ENCODE measurements at regions not wholly inside any gene's neighbourhood (a gene's known extent, or its start where the extent isn't known, plus 50 kb on each side); places are given as distances from the start of the nearest gene placed in this dataset.

DNA sequence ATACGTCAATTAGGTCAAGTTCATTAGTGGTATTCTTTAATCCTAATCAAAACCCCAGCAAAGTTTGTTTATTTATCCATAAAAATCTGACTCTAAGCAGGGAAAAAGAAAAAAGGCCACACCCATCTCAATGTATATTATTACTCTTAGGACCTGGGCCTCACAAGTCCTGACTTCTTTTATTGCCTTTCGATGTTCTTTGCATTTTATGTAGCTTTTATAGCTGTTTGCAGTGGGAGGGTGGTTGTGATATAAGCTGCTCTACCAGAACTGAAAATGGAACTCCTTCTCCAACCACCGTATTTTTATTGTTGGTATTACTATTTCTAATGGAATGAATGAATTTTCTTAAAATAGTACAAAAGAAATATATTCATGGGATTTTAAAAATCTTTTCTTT is 163.3 kb upstream of the FAM47C start:
- no peaks in the 10 kb centered on the region for H3K9me3 ChIP-seq (ENCODE audit: low read depth, low read length, poor library complexity, severe bottlenecking)
- H3K27me3 ChIP-seq (replicated peaks; ENCODE audit: insufficient read depth, low read depth, low read length, poor library complexity), result no peaks in the 10 kb centered on the region
- intact Hi-C loops (cut with micrococcal nuclease; ENCODE audit: unreplicated experiment), result no loop called here
- TF ChIP-seq EZH2 (IDR thresholded peaks at IDR 0.05; ENCODE audit: borderline replicate concordance, low read depth, low read length, poor library complexity, severe bottlenecking), result no peak
- TF ChIP-seq, protein P1, sequence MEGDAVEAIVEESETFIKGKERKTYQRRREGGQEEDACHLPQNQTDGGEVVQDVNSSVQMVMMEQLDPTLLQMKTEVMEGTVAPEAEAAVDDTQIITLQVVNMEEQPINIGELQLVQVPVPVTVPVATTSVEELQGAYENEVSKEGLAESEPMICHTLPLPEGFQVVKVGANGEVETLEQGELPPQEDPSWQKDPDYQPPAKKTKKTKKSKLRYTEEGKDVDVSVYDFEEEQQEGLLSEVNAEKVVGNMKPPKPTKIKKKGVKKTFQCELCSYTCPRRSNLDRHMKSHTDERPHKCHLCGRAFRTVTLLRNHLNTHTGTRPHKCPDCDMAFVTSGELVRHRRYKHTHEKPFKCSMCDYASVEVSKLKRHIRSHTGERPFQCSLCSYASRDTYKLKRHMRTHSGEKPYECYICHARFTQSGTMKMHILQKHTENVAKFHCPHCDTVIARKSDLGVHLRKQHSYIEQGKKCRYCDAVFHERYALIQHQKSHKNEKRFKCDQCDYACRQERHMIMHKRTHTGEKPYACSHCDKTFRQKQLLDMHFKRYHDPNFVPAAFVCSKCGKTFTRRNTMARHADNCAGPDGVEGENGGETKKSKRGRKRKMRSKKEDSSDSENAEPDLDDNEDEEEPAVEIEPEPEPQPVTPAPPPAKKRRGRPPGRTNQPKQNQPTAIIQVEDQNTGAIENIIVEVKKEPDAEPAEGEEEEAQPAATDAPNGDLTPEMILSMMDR (conservative IDR thresholded peaks at IDR 0.05; ENCODE audit: low read depth, low read length), result no peak
- DNase-seq (ENCODE audit: low spot score), result no peak
- H3K27ac ChIP-seq (ENCODE audit: low read depth, low read length, poor library complexity, severe bottlenecking), result no peak overlapping the region
- H3K4me3 ChIP-seq (ENCODE audit: low read depth, low read length, poor library complexity, severe bottlenecking), result no peak overlapping the region
- no TSS peak for BruUV-seq (replicated peaks)
- CTCF ChIA-PET, result no interaction called here
- H3K36me3 ChIP-seq (ENCODE audit: insufficient read depth, low read length, poor library complexity, severe bottlenecking), result no peaks in the 10 kb centered on the region
- POLR2A ChIA-PET (ENCODE audit: low non-redundant PET), result no interaction called here
- H3K4me1 ChIP-seq (ENCODE audit: insufficient read depth, low read length, poor library complexity, severe bottlenecking), result no peaks in the 10 kb centered on the region

DNA sequence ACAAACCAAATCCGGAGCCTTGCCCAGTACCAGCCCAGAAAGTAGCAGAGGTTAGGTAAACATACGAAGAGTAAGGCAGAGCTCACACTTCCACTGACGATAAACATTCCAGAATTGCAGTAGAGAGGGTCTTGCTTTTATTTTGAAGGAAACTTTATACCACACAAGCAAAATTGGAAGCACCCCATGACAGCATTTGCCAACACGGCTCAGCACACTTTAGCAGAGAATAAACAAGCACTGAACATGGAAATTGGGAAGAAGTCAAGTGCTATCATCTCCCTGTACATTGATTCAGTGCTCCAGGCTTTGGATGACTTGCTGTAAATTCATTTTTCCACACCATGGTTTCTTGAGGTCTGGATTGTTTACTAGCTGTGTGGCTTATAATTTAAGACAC is 160.7 kb upstream of the FAM47C start:
- ChIA-PET CTCF (no interaction called here), POLR2A (ENCODE audit: low non-redundant PET) (no interaction called here)
- Histone ChIP-seq H3K36me3 (ENCODE audit: insufficient read depth, low read length, poor library complexity, severe bottlenecking) (no peaks in the 10 kb centered on the region), H3K27me3 (replicated peaks; ENCODE audit: insufficient read depth, low read depth, low read length, poor library complexity) (no peaks in the 10 kb centered on the region), H3K4me1 (ENCODE audit: insufficient read depth, low read length, poor library complexity, severe bottlenecking) (no peaks in the 10 kb centered on the region), H3K27ac (ENCODE audit: low read depth, low read length, poor library complexity, severe bottlenecking) (no peak overlapping the region), H3K4me3 (ENCODE audit: low read depth, low read length, poor library complexity, severe bottlenecking) (no peak overlapping the region), H3K9me3 (ENCODE audit: low read depth, low read length, poor library complexity, severe bottlenecking) (no peaks in the 10 kb centered on the region)
- DNase-seq (ENCODE audit: low spot score), result no peak
- TF ChIP-seq EZH2 (IDR thresholded peaks at IDR 0.05; ENCODE audit: borderline replicate concordance, low read depth, low read length, poor library complexity, severe bottlenecking), result no peak
- TF ChIP-seq, protein P1 (conservative IDR thresholded peaks at IDR 0.05; ENCODE audit: low read depth, low read length), result no peak
- intact Hi-C loops (cut with micrococcal nuclease; ENCODE audit: unreplicated experiment), result no loop called here
- BruUV-seq (replicated peaks), result no TSS peak

DNA sequence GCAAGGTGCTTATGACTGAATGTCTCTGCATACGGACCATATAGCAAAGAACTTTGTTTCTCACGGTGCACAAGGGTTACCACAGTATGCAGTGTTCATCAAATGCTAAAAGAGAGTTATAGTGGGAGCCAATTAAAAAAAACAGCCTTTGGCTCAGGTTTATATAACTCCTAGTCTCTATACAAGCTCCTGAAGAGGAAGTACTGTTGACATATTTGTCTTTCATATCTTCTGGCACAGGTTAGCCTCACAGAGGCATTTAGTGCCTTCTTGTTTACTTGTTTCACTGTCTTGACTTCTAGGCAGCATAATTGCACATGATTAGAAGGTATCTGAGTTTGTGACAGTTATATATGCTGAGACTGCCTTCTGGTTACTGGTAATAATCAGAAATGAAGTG is 158.8 kb upstream of the FAM47C start:
- TF ChIP-seq, protein P1 (conservative IDR thresholded peaks at IDR 0.05; ENCODE audit: low read depth, low read length), result no peak
- no peak for TF ChIP-seq EZH2 (IDR thresholded peaks at IDR 0.05; ENCODE audit: borderline replicate concordance, low read depth, low read length, poor library complexity, severe bottlenecking)
- H3K4me3 ChIP-seq (ENCODE audit: low read depth, low read length, poor library complexity, severe bottlenecking), result no peak overlapping the region
- no peak for DNase-seq (ENCODE audit: low spot score)
- BruUV-seq (replicated peaks), result no TSS peak
- intact Hi-C loops (cut with micrococcal nuclease; ENCODE audit: unreplicated experiment), result no loop called here
- POLR2A ChIA-PET (ENCODE audit: low non-redundant PET), result no interaction called here
- H3K4me1 ChIP-seq (ENCODE audit: insufficient read depth, low read length, poor library complexity, severe bottlenecking), result no peaks in the 10 kb centered on the region
- H3K9me3 ChIP-seq (ENCODE audit: low read depth, low read length, poor library complexity, severe bottlenecking), result no peaks in the 10 kb centered on the region
- H3K36me3 ChIP-seq (ENCODE audit: insufficient read depth, low read length, poor library complexity, severe bottlenecking), result no peaks in the 10 kb centered on the region
- no peaks in the 10 kb centered on the region for H3K27me3 ChIP-seq (replicated peaks; ENCODE audit: insufficient read depth, low read depth, low read length, poor library complexity)
- CTCF ChIA-PET, result no interaction called here
- no peak overlapping the region for H3K27ac ChIP-seq (ENCODE audit: low read depth, low read length, poor library complexity, severe bottlenecking)

Measured in A673 (cell line).